Nephron progenitor cell (in vitro differentiated cells): ENCODE measurements at regions not wholly inside any gene's neighbourhood (a gene's known extent, or its start where the extent isn't known, plus 50 kb on each side); places are given as distances from the start of the nearest gene placed in this dataset.

ENCODE experiments used
- DNase-seq: peaks from one replicate; pipeline ENCODE4 v3.0.0; 2021
- H3K27ac Mint-ChIP-seq: 2 replicates; pipeline ENCODE4 v1.8.0; 2021; ENCODE audit warnings: mild to moderate bottlenecking, moderate library complexity, mixed read lengths
- H3K27me3 Mint-ChIP-seq: 2 replicates; pipeline ENCODE4 v1.8.0; 2021; ENCODE audit warnings: mild to moderate bottlenecking, low read depth, mixed read lengths; ENCODE audit not compliant: poor library complexity
- H3K36me3 Mint-ChIP-seq: 2 replicates; pipeline ENCODE4 v1.8.0; 2021; ENCODE audit warnings: low read depth, mixed read lengths
- H3K4me1 Mint-ChIP-seq: 2 replicates; pipeline ENCODE4 v1.8.0; 2021; ENCODE audit warnings: mixed read lengths
- H3K4me3 Mint-ChIP-seq: 2 replicates; pipeline ENCODE4 v1.8.0; 2021; ENCODE audit warnings: mild to moderate bottlenecking, moderate library complexity, mixed read lengths
- H3K9me3 Mint-ChIP-seq: 2 replicates; pipeline ENCODE4 v1.8.0; 2021; ENCODE audit warnings: mild to moderate bottlenecking, moderate library complexity, mixed read lengths
- TF ChIP-seq, protein P1 (sequence below): fragments of 200-600 bp; sonication (generic); IDR thresholded peaks from 2 replicates; pipeline ENCODE4 v1.5.0; 2021; ENCODE audit warnings: antibody characterized with exemption

DNA sequence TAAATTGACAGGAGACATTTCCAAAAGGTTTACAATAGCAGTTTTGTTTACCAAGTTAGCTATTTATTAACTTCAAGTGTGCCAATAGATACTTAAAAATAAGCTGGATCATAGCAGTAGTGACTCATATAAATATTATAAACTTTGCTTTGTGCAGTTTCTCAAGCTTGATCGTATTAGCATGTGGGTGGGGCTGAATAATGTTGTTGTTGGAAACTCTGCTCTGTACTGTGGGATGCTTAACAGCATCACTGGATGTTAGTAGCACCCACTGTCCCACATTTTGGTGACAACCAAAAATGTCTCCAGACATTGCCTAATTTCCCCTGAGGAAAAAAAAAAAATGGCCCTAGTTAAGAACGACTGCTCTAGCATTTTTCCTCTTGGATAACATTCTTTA lies 855.2 kb upstream of the ADGRL3 start:
- H3K9me3 Mint-ChIP-seq = no peaks in the 10 kb centered on the region
- H3K4me3 Mint-ChIP-seq = no peak overlapping the region
- H3K27ac Mint-ChIP-seq = no peak overlapping the region
- TF ChIP-seq, protein P1, sequence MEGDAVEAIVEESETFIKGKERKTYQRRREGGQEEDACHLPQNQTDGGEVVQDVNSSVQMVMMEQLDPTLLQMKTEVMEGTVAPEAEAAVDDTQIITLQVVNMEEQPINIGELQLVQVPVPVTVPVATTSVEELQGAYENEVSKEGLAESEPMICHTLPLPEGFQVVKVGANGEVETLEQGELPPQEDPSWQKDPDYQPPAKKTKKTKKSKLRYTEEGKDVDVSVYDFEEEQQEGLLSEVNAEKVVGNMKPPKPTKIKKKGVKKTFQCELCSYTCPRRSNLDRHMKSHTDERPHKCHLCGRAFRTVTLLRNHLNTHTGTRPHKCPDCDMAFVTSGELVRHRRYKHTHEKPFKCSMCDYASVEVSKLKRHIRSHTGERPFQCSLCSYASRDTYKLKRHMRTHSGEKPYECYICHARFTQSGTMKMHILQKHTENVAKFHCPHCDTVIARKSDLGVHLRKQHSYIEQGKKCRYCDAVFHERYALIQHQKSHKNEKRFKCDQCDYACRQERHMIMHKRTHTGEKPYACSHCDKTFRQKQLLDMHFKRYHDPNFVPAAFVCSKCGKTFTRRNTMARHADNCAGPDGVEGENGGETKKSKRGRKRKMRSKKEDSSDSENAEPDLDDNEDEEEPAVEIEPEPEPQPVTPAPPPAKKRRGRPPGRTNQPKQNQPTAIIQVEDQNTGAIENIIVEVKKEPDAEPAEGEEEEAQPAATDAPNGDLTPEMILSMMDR = no peak
- H3K27me3 Mint-ChIP-seq = no peaks in the 10 kb centered on the region
- H3K4me1 Mint-ChIP-seq = no peaks in the 10 kb centered on the region
- DNase-seq = no peak
- H3K36me3 Mint-ChIP-seq = no peaks in the 10 kb centered on the region

DNA sequence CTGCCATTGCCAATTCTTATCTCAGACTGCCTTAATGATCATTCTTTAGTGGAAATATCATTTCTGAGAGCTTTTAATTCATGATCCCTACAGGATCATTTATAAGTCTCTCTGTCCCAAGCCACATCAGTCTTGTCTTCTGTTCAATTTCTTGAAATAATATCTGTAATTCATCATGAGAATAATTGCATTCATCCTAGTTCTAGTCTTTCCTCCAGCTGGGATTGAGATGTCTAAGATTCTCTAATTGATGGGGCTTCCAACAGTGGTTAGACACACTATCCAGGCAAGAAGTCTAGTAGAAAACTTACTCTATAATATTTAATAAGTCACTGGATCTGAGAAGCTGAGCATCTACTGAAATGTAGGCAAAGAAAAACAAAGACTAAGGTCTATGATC lies 854.7 kb upstream of the ADGRL3 start:
- no peak for DNase-seq
- H3K27me3 Mint-ChIP-seq = no peaks in the 10 kb centered on the region
- H3K9me3 Mint-ChIP-seq = no peaks in the 10 kb centered on the region
- no peak overlapping the region for H3K4me3 Mint-ChIP-seq
- TF ChIP-seq, protein P1 = no peak
- H3K27ac Mint-ChIP-seq = no peak overlapping the region
- H3K36me3 Mint-ChIP-seq = no peaks in the 10 kb centered on the region
- no peaks in the 10 kb centered on the region for H3K4me1 Mint-ChIP-seq

DNA sequence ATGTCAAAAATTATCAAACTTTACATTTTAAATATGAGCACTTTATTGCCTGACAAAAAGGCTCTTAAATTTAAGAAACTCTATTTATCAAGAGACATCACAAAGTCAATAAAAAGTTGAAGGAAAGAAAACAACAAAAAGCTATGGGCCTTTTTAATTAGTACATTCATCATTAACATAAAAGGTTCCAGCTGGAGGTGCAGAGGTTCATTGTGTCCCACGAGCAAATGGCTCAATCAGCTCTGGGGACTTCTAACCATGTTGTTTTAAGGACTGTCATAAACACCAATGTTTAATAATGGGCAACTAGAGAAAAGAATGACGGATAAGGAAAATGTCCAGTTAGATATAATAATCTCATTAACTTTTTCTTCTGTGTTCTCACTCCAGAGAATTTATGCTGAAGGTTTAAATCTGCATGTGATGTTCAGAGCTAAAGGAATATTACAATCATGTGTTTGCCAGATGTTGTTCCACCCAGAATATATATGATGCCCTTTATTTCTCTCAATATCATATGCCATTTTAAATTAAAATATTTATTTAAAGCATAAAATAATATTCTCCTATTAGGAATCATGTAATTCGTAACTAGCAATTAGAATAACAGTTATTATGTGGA lies 840.3 kb upstream of the ADGRL3 start:
- H3K36me3 Mint-ChIP-seq = no peaks in the 10 kb centered on the region
- no peaks in the 10 kb centered on the region for H3K4me1 Mint-ChIP-seq

DNA sequence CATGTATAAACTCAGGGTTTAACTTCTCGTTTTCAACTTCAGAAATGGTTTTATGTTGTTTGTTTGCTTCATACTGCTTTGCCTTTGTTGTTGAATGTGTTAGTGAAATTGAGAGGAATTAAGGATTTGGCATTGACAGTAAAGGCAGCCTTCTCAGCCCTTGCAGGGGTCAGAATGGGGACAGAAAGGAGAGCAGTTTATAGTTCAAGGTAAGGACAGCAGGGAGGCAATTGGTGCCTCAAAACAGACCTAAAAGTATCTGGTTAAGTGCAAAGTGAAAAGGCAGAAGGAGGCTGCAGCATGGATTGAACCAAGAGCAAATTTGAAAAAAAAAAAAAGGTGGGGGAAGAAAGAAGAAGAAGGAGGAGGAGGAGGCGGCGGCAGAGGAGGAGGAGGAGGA lies 835.0 kb upstream of the ADGRL3 start:
- Mint-ChIP-seq H3K4me3 (no peak overlapping the region), H3K27me3 (no peaks in the 10 kb centered on the region), H3K36me3 (no peaks in the 10 kb centered on the region), H3K9me3 (no peaks in the 10 kb centered on the region), H3K27ac (no peak overlapping the region), H3K4me1 (no peaks in the 10 kb centered on the region)
- TF ChIP-seq, protein P1 = no peak
- no peak for DNase-seq

More for the DNA sequence above, 840.3 kb upstream of the ADGRL3 start:
- H3K9me3 Mint-ChIP-seq = peaks cover 16% of the 10 kb centered on the region
- no peak overlapping the region for H3K27ac Mint-ChIP-seq
- H3K4me3 Mint-ChIP-seq = no peak overlapping the region
- H3K27me3 Mint-ChIP-seq = no peaks in the 10 kb centered on the region
- no peak for DNase-seq
- TF ChIP-seq, protein P1 = no peak

DNA sequence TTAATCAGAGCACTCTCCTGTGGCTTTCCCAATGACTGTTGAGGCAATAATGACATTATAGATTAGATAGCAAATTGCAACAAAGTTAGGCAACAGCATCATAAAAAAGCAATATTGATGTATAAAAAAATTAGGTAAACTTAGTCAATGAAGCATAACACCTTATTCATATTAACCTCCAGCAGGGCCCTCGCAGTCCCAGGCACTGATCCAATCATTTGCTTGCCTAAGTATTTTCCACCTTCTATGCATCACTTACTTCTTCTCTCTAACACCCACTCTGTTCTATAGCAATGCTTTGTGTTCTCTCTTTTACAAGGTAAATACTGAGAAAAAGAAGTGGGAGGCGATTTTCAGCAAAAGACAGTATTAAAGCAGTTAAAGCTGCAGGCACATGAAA lies 833.5 kb upstream of the ADGRL3 start:
- Mint-ChIP-seq H3K36me3 (no peaks in the 10 kb centered on the region), H3K9me3 (no peaks in the 10 kb centered on the region), H3K4me1 (no peaks in the 10 kb centered on the region), H3K27ac (no peak overlapping the region), H3K4me3 (no peak overlapping the region), H3K27me3 (no peaks in the 10 kb centered on the region)
- no peak for DNase-seq
- TF ChIP-seq, protein P1 = no peak

DNA sequence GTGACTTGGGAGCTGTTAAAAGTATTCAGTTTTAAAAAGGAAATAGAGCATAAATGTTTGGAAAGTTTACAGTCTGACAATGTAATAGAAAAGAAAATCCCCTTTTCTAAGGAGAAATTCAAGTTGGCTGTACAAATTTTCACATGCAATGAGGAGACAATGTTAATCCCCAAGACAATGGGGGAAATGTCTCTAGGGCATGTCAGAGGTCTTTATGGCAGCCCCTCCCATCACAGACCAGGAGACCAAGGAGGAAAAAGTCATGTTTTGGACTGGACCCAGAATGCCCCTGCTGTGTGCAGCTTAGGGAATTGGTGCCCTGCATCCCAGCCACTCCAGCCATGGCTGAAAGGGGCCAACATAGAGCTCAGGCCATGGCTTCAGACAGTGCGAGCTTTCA lies 831.1 kb upstream of the ADGRL3 start:
- H3K9me3 Mint-ChIP-seq = no peaks in the 10 kb centered on the region
- no peak overlapping the region for H3K4me3 Mint-ChIP-seq
- no peak for DNase-seq
- H3K27me3 Mint-ChIP-seq = no peaks in the 10 kb centered on the region
- no peak overlapping the region for H3K27ac Mint-ChIP-seq
- H3K36me3 Mint-ChIP-seq = no peaks in the 10 kb centered on the region
- no peaks in the 10 kb centered on the region for H3K4me1 Mint-ChIP-seq
- TF ChIP-seq, protein P1 = no peak
